ENCODE measurements at regions not wholly inside any gene's neighbourhood (a gene's known extent, or its start where the extent isn't known, plus 50 kb on each side); places are given as distances from the start of the nearest gene placed in this dataset.

DNA sequence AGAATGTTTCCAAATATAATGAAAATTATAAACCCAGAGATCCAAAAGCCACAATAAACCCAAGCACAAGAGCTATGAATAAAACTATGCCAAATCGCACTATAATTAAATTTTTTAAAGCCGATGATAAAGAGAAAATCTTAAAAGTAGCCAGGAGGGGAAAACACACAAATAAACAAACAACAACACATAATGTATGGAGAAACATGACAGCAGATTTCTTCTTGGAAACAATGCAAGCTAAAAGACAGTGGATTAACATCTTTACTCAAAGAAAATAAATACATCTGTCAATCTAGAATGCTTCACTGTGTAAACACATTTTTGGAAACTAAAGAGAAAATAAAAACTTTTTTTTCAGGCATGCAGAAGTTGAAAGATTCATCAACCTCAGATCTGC lies 53.0 kb upstream of the SMOX start:
- ATAC-seq (no peak), DNase-seq (no peak)
- intact Hi-C loops (cut with DNase I): no loop called here

DNA sequence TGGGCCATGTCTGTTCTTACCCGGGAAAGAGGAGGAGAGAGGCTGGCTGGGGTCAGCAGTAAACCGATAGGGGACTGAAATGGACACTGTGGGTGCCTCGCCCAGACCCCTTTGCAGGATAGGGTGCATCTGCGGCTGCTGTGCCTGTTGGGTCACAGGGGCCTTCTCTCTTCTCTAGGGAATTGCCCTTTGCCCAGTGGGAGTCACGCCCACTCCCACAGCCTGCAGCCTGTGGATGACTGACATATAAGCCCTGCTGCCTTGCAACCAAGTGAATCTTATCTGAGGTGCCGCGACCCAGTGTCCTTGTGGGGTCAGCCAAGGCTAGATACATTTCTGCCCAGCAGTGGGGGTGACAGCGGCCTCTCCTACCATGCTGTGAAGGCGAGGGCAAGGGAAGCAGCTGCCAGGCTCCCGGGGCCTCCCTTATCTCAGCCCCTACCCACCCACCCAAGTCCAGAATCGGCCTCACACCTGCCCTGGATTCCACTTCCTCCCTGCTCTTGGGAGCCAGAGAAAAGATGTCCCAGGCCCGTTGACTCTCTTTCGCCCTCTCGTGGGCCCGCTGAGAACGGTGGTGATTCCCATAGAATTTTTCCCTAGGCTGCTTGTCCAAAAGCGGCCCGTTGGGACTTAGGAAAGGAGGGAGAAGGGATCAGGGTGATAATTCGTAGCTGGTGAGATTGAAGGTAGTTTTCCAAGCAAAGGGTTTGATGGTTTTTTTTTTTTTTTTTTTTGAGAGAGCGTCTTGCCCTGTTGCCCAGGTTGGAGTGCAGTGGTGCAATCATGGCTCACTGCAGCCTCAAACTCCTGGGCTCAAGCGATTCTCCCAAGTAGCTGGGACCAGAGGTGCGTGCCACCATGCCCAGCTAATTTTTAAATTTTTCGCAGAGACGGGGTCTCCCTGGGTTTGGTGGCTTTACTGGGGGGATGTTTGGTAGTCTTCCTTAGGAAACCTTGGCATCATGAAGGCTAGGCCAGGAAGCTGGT lies 56.8 kb upstream of the SMOX start:
- peak; percentile 62 for DNase-seq
- intact Hi-C loops (cut with DNase I): no loop called here
- ATAC-seq: peak; percentile 66 to 70

GRCh38 chr20:4090756-4091489 lies 57.7 kb upstream of the SMOX start:
- DNase-seq (no peak), ATAC-seq (peak in 1 of 2 donors; percentile 10)
- intact Hi-C loops (cut with DNase I): no loop called here

- intact Hi-C loops (cut with DNase I): loop anchor here in 1 of 2 donors (10.0 kb wide), 1 partner anchor 415 kb away; no protein-coding TSS in a partner anchor
- ATAC-seq (no peak), DNase-seq (no peak)
Measured at GRCh38 chr20:4089756-4090487, 58.7 kb upstream of the SMOX start.

GRCh38 chr20:4088766-4089165 lies 59.9 kb upstream of the SMOX start:
- DNase-seq (no peak), ATAC-seq (no peak)
- intact Hi-C loops (cut with DNase I): loop anchor here in 1 of 2 donors (10.0 kb wide), 1 partner anchor 414 kb away; no protein-coding TSS in a partner anchor

DNA sequence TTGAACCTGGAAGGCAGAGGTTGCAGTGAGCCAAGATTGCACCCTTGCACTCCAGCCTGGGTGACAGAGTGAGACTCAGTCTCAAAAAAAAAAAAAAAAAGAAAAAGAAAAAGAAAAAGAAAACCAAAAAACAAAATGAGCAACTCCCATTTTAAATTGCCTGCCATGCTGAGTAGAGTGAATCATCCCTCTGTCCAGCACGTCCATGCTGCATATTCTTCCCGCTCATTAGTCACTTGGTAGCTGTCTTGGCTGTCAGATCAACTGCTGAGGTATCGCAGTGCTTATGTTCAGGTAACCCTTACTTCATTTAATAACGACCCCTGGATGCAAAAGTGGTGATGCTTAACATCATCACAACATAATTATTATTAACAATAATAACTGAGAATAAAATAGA lies 60.7 kb upstream of the SMOX start:
- ATAC-seq (no peak), DNase-seq (no peak)
- intact Hi-C loops (cut with DNase I): loop anchor here in 1 of 2 donors (10.0 kb wide), 1 partner anchor 413 kb away; no protein-coding TSS in a partner anchor

DNA sequence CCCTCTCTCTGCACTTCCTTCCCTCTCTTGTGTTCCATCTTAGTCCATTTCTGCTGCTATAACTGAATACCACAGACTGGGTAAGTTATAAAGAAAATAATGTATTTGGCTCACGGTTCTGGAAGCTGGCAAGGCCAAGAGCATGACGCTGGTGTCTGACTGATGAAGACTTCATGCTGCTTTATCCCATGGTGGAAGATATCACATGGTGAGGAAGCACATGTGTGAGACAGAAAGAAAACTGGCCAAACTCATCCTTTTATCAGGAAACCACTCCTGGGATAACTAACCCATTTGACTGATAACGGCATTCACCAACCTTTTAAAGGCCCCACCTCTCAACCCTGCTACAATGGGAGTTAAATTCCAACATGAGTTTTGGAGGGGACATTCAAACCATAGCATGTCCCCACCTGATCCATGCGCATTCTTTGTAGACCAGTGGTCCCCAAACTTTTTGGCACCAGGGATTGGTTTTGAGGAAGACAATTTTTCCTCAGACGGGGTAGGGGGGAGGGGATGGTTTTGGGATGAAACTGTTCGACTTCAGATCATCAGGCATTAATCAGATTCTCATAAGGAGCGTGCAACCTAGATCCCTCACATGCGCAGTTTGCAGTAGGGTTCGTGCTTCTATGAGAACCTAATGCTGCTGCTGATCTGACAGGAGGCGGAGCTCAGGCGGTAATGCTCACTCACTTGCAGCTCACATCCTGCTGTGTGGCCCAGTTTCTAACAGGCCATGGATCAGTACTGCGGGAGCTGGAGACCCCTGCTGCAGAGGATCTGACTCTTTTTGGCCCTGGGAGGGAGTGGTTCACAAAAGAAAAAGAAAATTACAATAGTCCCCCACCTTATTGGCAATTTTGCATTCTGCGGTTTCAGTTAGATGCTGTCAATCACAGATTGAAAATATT lies 61.6 kb upstream of the SMOX start:
- ATAC-seq (no peak), DNase-seq (no peak)
- intact Hi-C loops (cut with DNase I): loop anchor here in 1 of 2 donors (10.0 kb wide), 1 partner anchor 412 kb away; no protein-coding TSS in a partner anchor

DNA sequence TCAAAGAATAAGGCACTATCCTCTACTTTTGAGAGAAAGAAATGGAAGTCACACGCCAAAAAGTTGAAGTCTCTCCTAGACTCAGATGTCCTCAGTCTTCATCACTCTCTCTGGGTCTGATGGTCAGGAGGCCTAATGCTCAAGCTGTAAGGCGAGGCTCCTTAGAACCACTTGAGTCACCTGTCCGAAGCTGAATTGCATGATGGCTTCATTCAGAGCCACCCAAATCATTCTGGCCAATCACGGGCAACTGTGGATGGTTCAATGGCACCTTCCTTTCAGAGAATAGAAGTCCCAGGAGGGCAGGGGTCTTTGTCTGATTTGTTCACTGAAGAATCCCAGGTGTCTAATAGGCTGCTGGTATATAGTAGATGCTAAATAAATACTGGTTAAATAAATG lies 63.9 kb upstream of the SMOX start:
- ATAC-seq: no peak
- no peak for DNase-seq
- intact Hi-C loops (cut with DNase I): loop anchor here (2.0 to 10.0 kb wide), 2 partner anchors 70 to 410 kb away; partner anchors contain the start of gene RNF24 (in 1 of the 2)

- ATAC-seq: no peak
- intact Hi-C loops (cut with DNase I): loop anchor here (2.0 to 10.0 kb wide), 2 partner anchors 69 to 409 kb away; partner anchors contain the start of gene RNF24 (in 1 of the 2)
- DNase-seq: no peak
Measured at GRCh38 chr20:4084096-4084495, 64.5 kb upstream of the SMOX start.

GRCh38 chr20:4083098-4083865 lies 65.3 kb upstream of the SMOX start:
- peak; percentile 12 to 57 for ATAC-seq
- intact Hi-C loops (cut with DNase I): loop anchor here in 1 of 2 donors (10.0 kb wide), 1 partner anchor 408 kb away; no protein-coding TSS in a partner anchor
- no peak for DNase-seq

DNA sequence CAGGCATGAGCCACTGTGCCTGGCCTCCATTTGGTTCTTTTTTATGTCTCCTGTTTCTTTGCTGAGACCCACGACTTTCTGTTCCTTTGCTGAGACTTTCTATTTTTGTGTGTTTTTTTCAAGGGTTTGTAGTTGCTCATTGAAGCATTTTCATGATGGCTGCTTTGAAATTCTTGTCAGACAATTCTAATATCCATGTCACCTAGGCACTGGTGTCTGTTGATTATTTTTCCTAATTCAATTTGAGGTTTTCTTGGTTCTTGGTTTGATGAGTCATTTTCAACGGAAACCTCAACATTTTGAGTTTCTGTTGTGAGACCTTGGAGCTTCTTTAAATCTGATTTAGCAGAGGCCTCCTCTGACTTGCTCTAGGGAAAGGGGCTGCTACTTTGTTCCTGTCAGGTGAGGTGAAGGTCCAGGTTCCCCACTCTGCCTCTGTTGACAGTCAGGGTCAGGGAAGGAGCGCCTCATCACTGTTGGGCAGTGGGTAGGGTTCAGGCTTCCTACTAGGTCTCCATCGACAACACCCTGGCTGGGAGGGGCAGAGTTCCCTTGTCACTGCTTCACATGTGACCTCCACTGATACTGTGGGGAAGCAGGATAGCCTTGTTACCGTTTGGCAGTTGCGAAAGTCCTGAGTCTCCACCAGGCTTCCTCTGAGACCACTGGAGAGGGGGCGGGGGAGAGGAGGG lies 66.1 kb upstream of the SMOX start:
- intact Hi-C loops (cut with DNase I): loop anchor here in 1 of 2 donors (10.0 kb wide), 1 partner anchor 408 kb away; no protein-coding TSS in a partner anchor
- peak; percentile 42 to 64 for ATAC-seq
- peak; percentile 70 for DNase-seq

DNA sequence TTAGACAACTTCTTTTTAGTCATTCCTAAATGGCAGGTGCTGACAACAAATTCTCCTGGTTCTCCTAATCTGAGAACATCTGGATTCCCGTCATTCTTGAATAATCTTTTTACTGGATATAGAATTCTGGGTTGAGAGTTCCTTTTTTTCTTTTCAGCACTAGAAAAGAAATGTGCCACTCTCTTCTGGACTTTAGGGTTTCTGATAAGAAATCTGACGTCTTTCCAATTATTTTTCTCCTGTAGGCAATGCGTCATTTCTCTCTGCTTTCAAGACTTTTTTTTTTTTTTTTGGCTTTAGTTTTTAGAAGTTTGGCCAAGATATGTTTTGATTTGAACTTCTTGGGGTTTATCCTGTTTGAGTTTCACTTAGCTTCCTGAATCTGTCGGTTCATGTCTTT lies 66.1 kb upstream of the RNF24 start:
- intact Hi-C loops (cut with DNase I): loop anchor here in 1 of 2 donors (10.0 kb wide), 1 partner anchor 407 kb away; no protein-coding TSS in a partner anchor
- no peak for DNase-seq
- peak in 1 of 2 donors; percentile 4 for ATAC-seq

- DNase-seq: no peak
- ATAC-seq: no peak
- intact Hi-C loops (cut with DNase I): no loop called here
Measured at GRCh38 chr20:4076671-4077070, 61.3 kb upstream of the RNF24 start.

- DNase-seq (no peak), ATAC-seq (no peak)
- intact Hi-C loops (cut with DNase I): no loop called here
Measured at GRCh38 chr20:4076033-4076432, 60.7 kb upstream of the RNF24 start.

GRCh38 chr20:4074877-4075455 lies 59.6 kb upstream of the RNF24 start:
- DNase-seq (no peak), ATAC-seq (no peak)
- intact Hi-C loops (cut with DNase I): loop anchor here in 1 of 2 donors (5.0 kb wide), 1 partner anchor 188 kb away; the partner anchor contains the start of gene PANK2

Data from left cardiac atrium (tissue), 4 donors.